Sciatic nerve (tissue), 2 donors: ENCODE measurements at regions not wholly inside any gene's neighbourhood (a gene's known extent, or its start where the extent isn't known, plus 50 kb on each side); places are given as distances from the start of the nearest gene placed in this dataset.
A peak's percentile ranks its signal among the peaks of the same experiment; 100 is the strongest.
"Not testable (repeated sequence)": the region's sequence is repeated elsewhere in the genome, so short reads cannot be mapped to it uniquely, and the experiment has no call there.

Experiments
- ATAC-seq: fragments of 200-7000 bp; cut with Tn5 transposase; one replicate; pipeline ENCODE4 v1.9.1; 2020; ENCODE audit warnings: mild to moderate bottlenecking, moderate library complexity
- DNase-seq: peaks from one replicate; pipeline ENCODE4 v3.0.0-alpha.2; 2020; ENCODE audit warnings: low spot score
- intact Hi-C: fragments of 100-400 bp; cut with DNase I; formaldehyde crosslinking; loops from one replicate; pipeline ENCODE4 v1.14.2; 2022
- donor health status: DM: no; HTN: no; CAD: no.
- donor health status: DM: no; HTN: no; CAD: no.

GRCh38 chr1:37332126-37332525 lies 142.3 kb upstream of the ZC3H12A start:
- ATAC-seq: no peak
- DNase-seq: no peak
- intact Hi-C loops: no loop called here

DNA sequence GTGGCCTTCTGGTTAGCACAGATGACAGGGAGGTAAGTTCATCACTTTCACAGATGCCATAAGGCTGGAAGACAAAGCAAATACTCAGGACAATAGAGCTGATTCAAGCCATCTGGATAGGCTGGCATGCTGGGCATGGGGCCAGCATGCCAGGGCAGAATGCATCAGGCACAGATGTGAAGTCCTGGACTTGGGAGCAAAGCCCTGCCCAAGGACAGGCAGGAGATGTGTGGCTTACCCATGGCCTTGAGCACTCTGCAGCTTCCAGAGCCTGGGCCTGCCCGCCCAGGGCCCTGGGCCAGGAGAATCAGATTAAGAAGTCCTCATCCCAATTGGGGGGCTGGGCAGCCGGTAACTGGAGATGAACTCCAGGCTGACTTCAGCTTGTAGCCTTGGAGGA lies 135.7 kb upstream of the ZC3H12A start:
- intact Hi-C loops: no loop called here
- ATAC-seq (no peak), DNase-seq (no peak)

GRCh38 chr1:37342736-37343135 lies 131.6 kb upstream of the ZC3H12A start:
- DNase-seq: no peak
- no peak for ATAC-seq
- intact Hi-C loops: no loop called here

- DNase-seq: no peak
- intact Hi-C loops: no loop called here
- ATAC-seq: no peak
Measured at GRCh38 chr1:37347104-37347649, 127.2 kb upstream of the ZC3H12A start.

GRCh38 chr1:37353871-37354270 lies 120.5 kb upstream of the ZC3H12A start:
- DNase-seq: no peak
- intact Hi-C loops: no loop called here
- ATAC-seq: no peak

DNA sequence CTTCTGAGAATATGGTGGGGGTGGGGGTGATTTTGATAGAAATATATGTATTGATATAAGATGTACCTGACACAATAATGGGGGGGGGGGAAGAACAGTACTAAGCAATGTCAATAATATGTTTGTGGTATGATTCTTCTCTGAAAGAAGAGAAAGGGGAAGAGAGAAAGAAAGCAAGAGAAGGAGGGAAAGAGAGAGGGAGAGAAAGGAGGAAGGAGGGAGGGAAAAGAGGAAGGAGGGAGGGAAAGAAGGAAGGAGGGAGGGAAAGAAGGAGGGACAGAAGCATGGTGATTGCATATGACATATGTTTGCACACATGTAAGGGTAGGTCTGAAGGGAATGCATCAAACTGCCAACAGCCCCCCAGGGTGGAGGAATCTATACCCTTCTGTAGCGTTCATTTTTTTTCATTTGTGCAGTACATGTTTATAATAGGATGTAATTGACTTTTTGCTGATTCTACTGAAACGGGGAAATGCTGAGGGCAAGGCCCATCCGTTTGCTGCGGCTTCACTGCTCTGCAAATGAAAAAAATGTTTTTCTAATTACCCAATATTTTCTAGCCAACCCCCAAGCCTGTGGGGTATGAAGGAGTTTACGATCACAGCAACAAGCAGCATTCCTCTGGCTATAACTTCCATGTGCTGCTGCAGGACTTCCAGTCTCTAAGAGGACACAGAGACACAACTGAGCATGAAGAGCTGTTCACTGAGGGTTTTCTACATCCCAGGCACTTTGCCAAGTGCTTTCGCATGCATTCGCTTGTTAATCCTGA lies 119.3 kb upstream of the ZC3H12A start:
- DNase-seq (no peak), ATAC-seq (no peak)
- intact Hi-C loops: no loop called here

GRCh38 chr1:37358992-37359391 lies 115.4 kb upstream of the ZC3H12A start:
- DNase-seq (no peak), ATAC-seq (no peak)
- intact Hi-C loops: no loop called here

GRCh38 chr1:37360011-37360410 lies 114.4 kb upstream of the ZC3H12A start:
- intact Hi-C loops: no loop called here
- DNase-seq (no peak), ATAC-seq (no peak)

DNA sequence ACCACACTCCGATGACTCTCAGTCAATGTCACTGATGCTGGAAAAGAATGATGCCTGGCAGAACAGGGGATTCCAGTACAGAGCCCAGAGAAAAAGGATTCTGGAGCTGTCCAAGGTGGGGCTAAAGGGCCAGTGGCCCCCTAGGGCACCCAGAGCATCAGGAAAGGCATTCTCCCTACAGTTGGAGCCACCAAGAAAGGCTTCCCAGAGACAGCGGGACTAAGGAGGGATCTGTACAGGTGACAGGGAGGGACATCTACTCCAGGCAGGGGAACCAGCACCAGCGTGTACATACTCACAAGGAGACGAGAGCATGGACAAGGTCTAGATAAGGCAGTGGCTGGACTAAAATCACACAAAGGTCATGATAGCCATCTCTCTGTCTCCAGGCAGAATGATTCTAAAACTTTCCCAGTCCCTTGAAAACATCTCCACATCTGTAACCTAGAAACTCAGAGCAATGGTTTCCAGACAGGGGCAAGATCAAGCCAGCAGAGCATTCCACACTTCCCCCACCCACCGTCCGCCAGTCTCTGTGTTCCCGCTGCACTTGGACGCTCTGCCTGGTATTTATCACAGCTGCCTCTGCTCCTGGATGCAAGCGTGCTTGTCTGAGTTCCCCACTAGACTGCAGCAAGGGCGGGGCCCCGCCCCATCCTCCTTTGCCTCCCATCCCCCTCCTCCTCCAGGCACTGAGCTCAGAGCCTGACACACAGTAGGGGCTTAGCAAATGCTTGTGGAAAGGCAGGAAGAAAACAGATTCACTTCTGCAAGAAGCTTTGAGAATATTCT lies 111.6 kb upstream of the ZC3H12A start:
- intact Hi-C loops: no loop called here
- ATAC-seq (peak; percentile 77), DNase-seq (no peak)

DNA sequence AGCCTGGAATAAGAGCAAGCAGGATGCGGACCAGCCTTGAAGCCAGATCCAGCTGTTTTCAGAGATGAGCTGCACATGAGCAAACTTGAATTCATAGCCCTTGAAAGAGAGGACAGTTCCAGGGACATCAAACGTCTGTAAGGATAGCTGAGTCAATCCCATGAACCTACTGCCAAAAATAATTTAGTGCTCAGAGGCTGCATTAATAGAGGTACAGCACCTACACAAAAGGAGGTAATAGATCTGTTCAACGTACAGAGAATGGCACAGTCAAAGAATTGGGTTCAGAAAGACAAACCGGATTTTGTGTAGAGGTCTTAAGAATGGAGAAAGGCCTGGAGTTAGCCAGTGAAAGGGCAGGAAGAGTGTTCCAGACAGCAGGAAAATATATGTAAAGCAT lies 110.8 kb upstream of the ZC3H12A start:
- DNase-seq (no peak), ATAC-seq (no peak)
- intact Hi-C loops: no loop called here

DNA sequence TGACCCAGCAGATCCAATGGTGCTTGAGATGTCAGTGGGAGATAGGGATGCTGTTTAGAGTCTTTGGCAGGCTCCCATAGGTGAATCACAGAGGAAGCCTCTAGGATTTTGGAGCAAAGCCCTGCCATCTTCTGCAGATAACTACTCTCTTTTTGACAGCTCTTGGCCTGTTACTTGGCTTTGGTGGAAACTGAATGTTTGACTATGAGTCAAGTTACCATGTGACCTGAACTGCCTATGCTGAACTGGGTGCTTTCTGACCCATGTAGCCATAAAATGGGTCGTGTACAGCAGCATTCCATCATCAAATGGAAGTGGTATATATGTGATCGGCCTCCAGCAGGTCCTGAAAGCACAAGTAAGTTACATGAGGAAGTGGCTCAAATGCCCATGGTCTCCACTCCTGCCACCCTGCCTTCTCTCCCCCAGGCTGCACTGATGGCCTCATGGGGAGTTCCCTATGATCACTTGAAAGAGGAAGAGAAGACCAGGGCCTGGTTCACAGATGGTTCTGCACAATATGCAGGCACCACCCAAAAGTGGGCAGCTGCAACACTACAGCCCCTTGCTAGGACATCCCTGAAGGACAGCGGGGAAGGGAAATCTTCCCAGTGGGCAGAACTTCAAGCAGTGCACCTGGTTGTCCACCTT lies 105.6 kb upstream of the ZC3H12A start:
- not testable (repeated sequence) for ATAC-seq, DNase-seq
- intact Hi-C loops: loop anchor here (5.0 kb wide), 1 partner anchor 1076 kb away; no protein-coding TSS in a partner anchor

DNA sequence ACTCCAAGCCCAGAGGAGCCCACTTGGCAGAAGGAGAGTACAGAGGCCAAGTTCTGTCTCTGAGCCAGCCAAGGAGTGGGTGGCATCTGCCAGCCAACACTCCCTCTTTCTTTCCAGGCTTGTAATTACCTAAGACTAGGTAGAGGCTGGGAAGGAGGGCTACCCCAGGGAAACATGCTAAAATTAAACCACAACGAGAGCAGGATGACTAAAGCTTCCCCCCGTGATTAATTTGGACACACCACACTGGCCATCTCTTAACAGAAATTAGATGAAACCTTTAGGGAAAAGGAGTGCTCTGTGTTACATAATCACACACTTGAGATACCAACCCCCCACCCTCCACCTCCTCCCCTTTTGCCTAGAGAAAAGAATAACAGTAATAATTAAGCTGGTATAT lies 102.1 kb upstream of the ZC3H12A start:
- no peak for ATAC-seq
- intact Hi-C loops: no loop called here
- DNase-seq: no peak

DNA sequence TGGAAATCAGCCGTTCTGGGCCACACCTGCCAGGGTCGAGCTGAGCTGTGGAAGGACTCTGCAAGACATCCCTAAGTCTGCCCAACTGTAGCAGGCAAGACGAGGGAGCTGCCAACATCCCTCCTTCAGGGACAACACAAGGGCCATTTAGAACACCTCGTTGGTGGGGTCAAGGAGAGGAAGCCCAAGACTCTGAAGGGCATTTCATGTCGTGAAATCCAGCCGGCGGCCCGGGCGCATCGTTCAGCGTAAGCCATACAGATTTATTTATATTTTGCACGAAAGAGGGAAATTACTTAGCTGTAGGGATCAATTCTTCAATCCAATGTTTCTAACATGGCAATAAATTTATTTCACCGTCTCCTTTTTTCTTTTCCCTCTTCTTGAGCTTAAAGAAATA lies 101.7 kb upstream of the ZC3H12A start:
- intact Hi-C loops: no loop called here
- DNase-seq (no peak), ATAC-seq (no peak)

GRCh38 chr1:37373413-37373812 lies 101.0 kb upstream of the ZC3H12A start:
- intact Hi-C loops: no loop called here
- no peak for DNase-seq
- no peak for ATAC-seq

GRCh38 chr1:37380546-37380945 lies 93.8 kb upstream of the ZC3H12A start:
- ATAC-seq, intact Hi-C loops, DNase-seq: not testable (repeated sequence)

DNA sequence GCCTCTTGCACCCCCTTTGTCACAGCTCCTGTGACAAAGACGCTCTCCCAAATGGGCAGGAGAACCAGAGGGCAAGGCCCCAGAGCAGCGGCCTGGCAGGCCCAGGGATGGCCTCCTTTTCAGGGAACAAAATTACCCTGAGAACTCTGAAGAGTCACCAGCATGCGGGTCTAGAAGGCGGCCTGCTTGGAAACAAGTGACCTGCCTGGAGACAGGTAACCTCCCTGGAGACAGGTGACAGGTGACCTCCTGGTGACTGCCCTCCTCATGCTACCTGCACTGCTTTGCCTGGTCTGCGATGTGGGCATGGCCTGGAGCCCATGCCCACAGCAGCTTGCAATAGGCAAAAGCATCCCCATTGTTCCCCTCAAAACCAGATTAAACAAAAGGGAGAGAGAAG lies 86.5 kb upstream of the ZC3H12A start:
- intact Hi-C loops: no loop called here
- ATAC-seq (no peak), DNase-seq (no peak)

GRCh38 chr1:37389327-37389726 lies 85.1 kb upstream of the ZC3H12A start:
- ATAC-seq (no peak), DNase-seq (no peak)
- intact Hi-C loops: no loop called here

- no peak for DNase-seq
- intact Hi-C loops: no loop called here
- ATAC-seq: no peak
Measured at GRCh38 chr1:37391211-37392011, 83.0 kb upstream of the ZC3H12A start.

DNA sequence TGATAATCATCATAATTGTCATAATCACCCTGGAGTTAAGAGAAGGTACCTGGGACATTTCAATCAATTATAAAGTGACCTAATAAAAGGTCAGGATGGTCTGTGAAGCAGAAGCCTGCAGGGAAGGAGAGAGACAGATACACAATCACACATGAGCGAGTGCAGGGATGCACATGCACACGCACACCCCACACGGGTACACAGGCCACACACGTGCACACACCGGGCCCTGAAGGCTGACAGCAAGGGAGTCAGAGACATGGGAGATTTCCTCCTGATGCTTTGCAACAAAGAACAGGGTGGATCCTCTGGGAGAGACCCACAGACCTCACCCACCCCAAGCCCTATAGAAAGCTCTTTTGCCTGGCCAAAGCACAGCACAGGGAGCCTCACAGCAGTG lies 82.3 kb upstream of the ZC3H12A start:
- no peak for ATAC-seq
- DNase-seq: no peak
- intact Hi-C loops: no loop called here
